Activated CD4-positive, alpha-beta T cell treated with anti-CD3 and anti-CD28 coated beads for 36 hours (primary cell): ENCODE measurements at regions not wholly inside any gene's neighbourhood (a gene's known extent, or its start where the extent isn't known, plus 50 kb on each side); places are given as distances from the start of the nearest gene placed in this dataset.

Experiments
- ATAC-seq: fragments of 200-7000 bp; cut with Tn5 transposase; one replicate; pipeline ENCODE4 v1.10.0; 2021; ENCODE audit warnings: mild to moderate bottlenecking, moderate library complexity
- CTCF ChIA-PET: fragments of 350-600 bp; sonication (Branson Sonifier 250); formaldehyde crosslinking; loops from one replicate; lab custom pipeline; 2021; ENCODE audit warnings: antibody characterized with exemption; lab: Charles Lee
- POLR2A ChIA-PET: fragments of 350-600 bp; sonication (Branson Sonifier 250); formaldehyde crosslinking; loops from one replicate; lab custom pipeline; 2021; ENCODE audit warnings: antibody characterized with exemption, inconsistent platforms; lab: Charles Lee
- DNase-seq: peaks from one replicate; pipeline ENCODE4 v3.0.0-alpha.2; 2020
- H3K27ac Mint-ChIP-seq: one replicate; pipeline ENCODE4 v1.8.0; 2021; ENCODE audit warnings: mixed read lengths
- H3K27me3 Mint-ChIP-seq: one replicate; pipeline ENCODE4 v1.8.0; 2021; ENCODE audit warnings: mixed read lengths
- H3K36me3 Mint-ChIP-seq: one replicate; pipeline ENCODE4 v1.8.0; 2021; ENCODE audit warnings: low read depth, mixed read lengths
- H3K4me1 Mint-ChIP-seq: one replicate; pipeline ENCODE4 v1.8.0; 2021; ENCODE audit warnings: mixed read lengths
- H3K4me3 Mint-ChIP-seq: one replicate; pipeline ENCODE4 v1.8.0; 2021; ENCODE audit warnings: mild to moderate bottlenecking, moderate library complexity, mixed read lengths
- H3K9me3 Mint-ChIP-seq: one replicate; pipeline ENCODE4 v1.8.0; 2021; ENCODE audit warnings: low read depth, mixed read lengths
- intact Hi-C, 2 experiments: fragments of 100-400 bp; cut with DNase I in 1 of 2; cut with micrococcal nuclease in 1 of 2; formaldehyde crosslinking; loops; one replicate each; pipeline versions ENCODE4 v1.14.2 to v1.15.1; 2022 to 2024; cut with DNase I, micrococcal nuclease

- intact Hi-C loops, result no loop called here
Observed at GRCh38 chr3:22916933-22917332, 286.2 kb upstream of the UBE2E2 start.

GRCh38 chr3:22920006-22920405 is 283.1 kb upstream of the UBE2E2 start:
- H3K36me3 Mint-ChIP-seq, result no peaks in the 10 kb centered on the region
- H3K4me1 Mint-ChIP-seq, result no peaks in the 10 kb centered on the region
- POLR2A ChIA-PET, result no interaction called here
- H3K4me3 Mint-ChIP-seq, result no peak overlapping the region
- no peaks in the 10 kb centered on the region for H3K9me3 Mint-ChIP-seq
- H3K27me3 Mint-ChIP-seq, result no peaks in the 10 kb centered on the region
- CTCF ChIA-PET, result interaction anchor here (1.0 kb wide), 1 partner anchor 17 kb away, joined by 3 read pairs; no protein-coding TSS in a partner anchor
- intact Hi-C loops, result no loop called here
- ATAC-seq (no peak), DNase-seq (no peak)
- H3K27ac Mint-ChIP-seq, result no peak overlapping the region

More at GRCh38 chr3:22916933-22917332, 286.2 kb upstream of the UBE2E2 start:
- DNase-seq (no peak), ATAC-seq (no peak)
- ChIA-PET CTCF (no interaction called here), POLR2A (no interaction called here)
- no peak overlapping the region for H3K4me3 Mint-ChIP-seq
- H3K9me3 Mint-ChIP-seq, result no peaks in the 10 kb centered on the region
- no peaks in the 10 kb centered on the region for H3K4me1 Mint-ChIP-seq
- H3K36me3 Mint-ChIP-seq, result no peaks in the 10 kb centered on the region
- no peaks in the 10 kb centered on the region for H3K27me3 Mint-ChIP-seq
- no peak overlapping the region for H3K27ac Mint-ChIP-seq

- no peak for DNase-seq
- POLR2A ChIA-PET, result no interaction called here
- Mint-ChIP-seq H3K4me3 (no peak overlapping the region), H3K36me3 (no peaks in the 10 kb centered on the region), H3K9me3 (no peaks in the 10 kb centered on the region), H3K4me1 (no peaks in the 10 kb centered on the region), H3K27ac (no peak overlapping the region), H3K27me3 (no peaks in the 10 kb centered on the region)
- CTCF ChIA-PET, result no interaction called here
- intact Hi-C loops, result no loop called here
- no peak for ATAC-seq
Observed at GRCh38 chr3:22922317-22922716, 280.8 kb upstream of the UBE2E2 start.

- CTCF ChIA-PET, result interaction anchor here (0.6 kb wide), 1 partner anchor 281 kb away, joined by 3 read pairs; no protein-coding TSS in a partner anchor
- H3K9me3 Mint-ChIP-seq, result no peaks in the 10 kb centered on the region
- intact Hi-C loops, result no loop called here
- no peak overlapping the region for H3K4me3 Mint-ChIP-seq
- no peak overlapping the region for H3K27ac Mint-ChIP-seq
- ATAC-seq (no peak), DNase-seq (no peak)
- no peaks in the 10 kb centered on the region for H3K36me3 Mint-ChIP-seq
- POLR2A ChIA-PET, result no interaction called here
- H3K27me3 Mint-ChIP-seq, result no peaks in the 10 kb centered on the region
- no peaks in the 10 kb centered on the region for H3K4me1 Mint-ChIP-seq
Observed at GRCh38 chr3:22923711-22924110, 279.4 kb upstream of the UBE2E2 start.

- ATAC-seq (no peak), DNase-seq (no peak)
- no peak overlapping the region for H3K4me3 Mint-ChIP-seq
- ChIA-PET CTCF (no interaction called here), POLR2A (no interaction called here)
- no peaks in the 10 kb centered on the region for H3K36me3 Mint-ChIP-seq
- H3K4me1 Mint-ChIP-seq, result no peaks in the 10 kb centered on the region
- intact Hi-C loops, result no loop called here
- H3K27me3 Mint-ChIP-seq, result no peaks in the 10 kb centered on the region
- no peaks in the 10 kb centered on the region for H3K9me3 Mint-ChIP-seq
- H3K27ac Mint-ChIP-seq, result no peak overlapping the region
Observed at GRCh38 chr3:22928216-22929110, 274.7 kb upstream of the UBE2E2 start.

- H3K27me3 Mint-ChIP-seq, result no peaks in the 10 kb centered on the region
- H3K4me1 Mint-ChIP-seq, result no peaks in the 10 kb centered on the region
- no peaks in the 10 kb centered on the region for H3K9me3 Mint-ChIP-seq
- CTCF ChIA-PET, result no interaction called here
- no peaks in the 10 kb centered on the region for H3K36me3 Mint-ChIP-seq
- ATAC-seq (no peak), DNase-seq (no peak)
- H3K4me3 Mint-ChIP-seq, result no peak overlapping the region
- intact Hi-C loops, result no loop called here
- POLR2A ChIA-PET, result no interaction called here
- no peak overlapping the region for H3K27ac Mint-ChIP-seq
Observed at GRCh38 chr3:22933051-22933840, 269.9 kb upstream of the UBE2E2 start.

- DNase-seq (no peak), ATAC-seq (no peak)
- Mint-ChIP-seq H3K36me3 (no peaks in the 10 kb centered on the region), H3K27me3 (no peaks in the 10 kb centered on the region), H3K9me3 (no peaks in the 10 kb centered on the region), H3K27ac (no peak overlapping the region), H3K4me3 (no peak overlapping the region), H3K4me1 (no peaks in the 10 kb centered on the region)
- intact Hi-C loops, result no loop called here
- CTCF ChIA-PET, result no interaction called here
- POLR2A ChIA-PET, result no interaction called here
Observed at GRCh38 chr3:22933841-22934116, 269.3 kb upstream of the UBE2E2 start.

GRCh38 chr3:22935040-22935439 is 268.1 kb upstream of the UBE2E2 start:
- no peaks in the 10 kb centered on the region for H3K27me3 Mint-ChIP-seq
- ChIA-PET POLR2A (no interaction called here), CTCF (no interaction called here)
- no peak overlapping the region for H3K27ac Mint-ChIP-seq
- H3K4me1 Mint-ChIP-seq, result no peaks in the 10 kb centered on the region
- no peak for DNase-seq
- H3K36me3 Mint-ChIP-seq, result no peaks in the 10 kb centered on the region
- no peak for ATAC-seq
- no peaks in the 10 kb centered on the region for H3K9me3 Mint-ChIP-seq
- H3K4me3 Mint-ChIP-seq, result no peak overlapping the region
- intact Hi-C loops, result no loop called here

- no peaks in the 10 kb centered on the region for H3K9me3 Mint-ChIP-seq
- no peaks in the 10 kb centered on the region for H3K4me1 Mint-ChIP-seq
- H3K27me3 Mint-ChIP-seq, result no peaks in the 10 kb centered on the region
- ChIA-PET POLR2A (no interaction called here), CTCF (interaction anchor here (0.6 kb wide), 1 partner anchor 110 kb away, joined by 3 read pairs; no protein-coding TSS in a partner anchor)
- H3K4me3 Mint-ChIP-seq, result no peak overlapping the region
- ATAC-seq, result no peak
- no peak for DNase-seq
- H3K27ac Mint-ChIP-seq, result no peak overlapping the region
- H3K36me3 Mint-ChIP-seq, result no peaks in the 10 kb centered on the region
- intact Hi-C loops, result no loop called here
Observed at GRCh38 chr3:22937536-22937935, 265.6 kb upstream of the UBE2E2 start.

GRCh38 chr3:22938739-22939138 is 264.4 kb upstream of the UBE2E2 start:
- Mint-ChIP-seq H3K36me3 (no peaks in the 10 kb centered on the region), H3K4me1 (no peaks in the 10 kb centered on the region), H3K4me3 (no peak overlapping the region), H3K9me3 (no peaks in the 10 kb centered on the region), H3K27ac (no peak overlapping the region), H3K27me3 (no peaks in the 10 kb centered on the region)
- ChIA-PET CTCF (no interaction called here), POLR2A (no interaction called here)
- intact Hi-C loops, result no loop called here
- ATAC-seq (no peak), DNase-seq (no peak)

GRCh38 chr3:22939349-22939748 is 263.8 kb upstream of the UBE2E2 start:
- ATAC-seq (no peak), DNase-seq (no peak)
- ChIA-PET CTCF (no interaction called here), POLR2A (no interaction called here)
- Mint-ChIP-seq H3K4me3 (no peak overlapping the region), H3K27me3 (no peaks in the 10 kb centered on the region), H3K36me3 (no peaks in the 10 kb centered on the region), H3K27ac (no peak overlapping the region), H3K4me1 (no peaks in the 10 kb centered on the region), H3K9me3 (no peaks in the 10 kb centered on the region)
- intact Hi-C loops, result no loop called here

- POLR2A ChIA-PET, result no interaction called here
Observed at GRCh38 chr3:22940285-22940684, 262.8 kb upstream of the UBE2E2 start.

More at GRCh38 chr3:22940285-22940684, 262.8 kb upstream of the UBE2E2 start:
- no peaks in the 10 kb centered on the region for H3K4me1 Mint-ChIP-seq
- no peak overlapping the region for H3K4me3 Mint-ChIP-seq
- no peaks in the 10 kb centered on the region for H3K9me3 Mint-ChIP-seq
- no peak overlapping the region for H3K27ac Mint-ChIP-seq
- CTCF ChIA-PET, result no interaction called here
- ATAC-seq (no peak), DNase-seq (no peak)
- no peaks in the 10 kb centered on the region for H3K27me3 Mint-ChIP-seq
- H3K36me3 Mint-ChIP-seq, result no peaks in the 10 kb centered on the region
- intact Hi-C loops, result no loop called here
